ENCODE measurements at regions not wholly inside any gene's neighbourhood (a gene's known extent, or its start where the extent isn't known, plus 50 kb on each side); places are given as distances from the start of the nearest gene placed in this dataset.

DNA sequence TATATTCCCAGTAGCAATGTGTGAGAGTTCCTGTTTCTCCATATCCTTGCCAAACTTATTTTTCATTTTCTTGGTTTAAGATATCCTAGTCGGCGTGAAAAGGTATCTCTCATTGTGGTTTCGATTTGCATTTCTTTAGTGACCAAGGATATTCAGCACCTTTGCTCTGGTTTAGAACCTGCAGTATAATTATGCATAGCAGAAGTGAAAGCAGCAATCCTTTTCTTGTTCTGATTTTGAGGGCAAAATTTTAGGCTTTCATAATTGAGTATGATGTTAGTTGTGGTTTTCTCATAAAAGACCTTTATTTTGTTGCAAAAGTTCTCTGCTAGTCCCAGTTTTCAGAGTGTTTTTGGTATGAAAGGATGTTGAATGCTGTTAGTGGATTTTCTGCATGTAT, 491.0 kb downstream of the FGF9 start:
- TF ChIP-seq EZH2phosphoT487 (IDR thresholded peaks at IDR 0.05; ENCODE audit: borderline replicate concordance) (no peak), SIN3A (IDR thresholded peaks at IDR 0.05; ENCODE audit: low read depth) (no peak), EZH2 (IDR thresholded peaks at IDR 0.05) (no peak), FOSL1 (IDR thresholded peaks at IDR 0.05; ENCODE audit: low read depth) (no peak), POLR2AphosphoS5 (IDR thresholded peaks at IDR 0.05; ENCODE audit: low read depth, low read length) (no peak), POLR2A (IDR thresholded peaks at IDR 0.05; ENCODE audit: borderline replicate concordance, extremely low read depth, insufficient read depth, insufficient read length) (no peak), ELF1 (IDR thresholded peaks at IDR 0.05; ENCODE audit: borderline replicate concordance, low read depth) (no peak), ZNF274 (IDR thresholded peaks at IDR 0.05; ENCODE audit: low read depth, low read length) (no peak), RAD21 (IDR thresholded peaks at IDR 0.05; ENCODE audit: low read depth) (no peak)
- TF ChIP-seq, protein P1, sequence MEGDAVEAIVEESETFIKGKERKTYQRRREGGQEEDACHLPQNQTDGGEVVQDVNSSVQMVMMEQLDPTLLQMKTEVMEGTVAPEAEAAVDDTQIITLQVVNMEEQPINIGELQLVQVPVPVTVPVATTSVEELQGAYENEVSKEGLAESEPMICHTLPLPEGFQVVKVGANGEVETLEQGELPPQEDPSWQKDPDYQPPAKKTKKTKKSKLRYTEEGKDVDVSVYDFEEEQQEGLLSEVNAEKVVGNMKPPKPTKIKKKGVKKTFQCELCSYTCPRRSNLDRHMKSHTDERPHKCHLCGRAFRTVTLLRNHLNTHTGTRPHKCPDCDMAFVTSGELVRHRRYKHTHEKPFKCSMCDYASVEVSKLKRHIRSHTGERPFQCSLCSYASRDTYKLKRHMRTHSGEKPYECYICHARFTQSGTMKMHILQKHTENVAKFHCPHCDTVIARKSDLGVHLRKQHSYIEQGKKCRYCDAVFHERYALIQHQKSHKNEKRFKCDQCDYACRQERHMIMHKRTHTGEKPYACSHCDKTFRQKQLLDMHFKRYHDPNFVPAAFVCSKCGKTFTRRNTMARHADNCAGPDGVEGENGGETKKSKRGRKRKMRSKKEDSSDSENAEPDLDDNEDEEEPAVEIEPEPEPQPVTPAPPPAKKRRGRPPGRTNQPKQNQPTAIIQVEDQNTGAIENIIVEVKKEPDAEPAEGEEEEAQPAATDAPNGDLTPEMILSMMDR (IDR thresholded peaks at IDR 0.05 in 2 of 3, conservative IDR thresholded peaks at IDR 0.05 in 1 of 3; ENCODE audit: borderline replicate concordance in 1 of 3, insufficient read depth in 1 of 3, low read depth in 2 of 3, low read length in 2 of 3), result no peak
- TF ChIP-seq, protein P2, sequence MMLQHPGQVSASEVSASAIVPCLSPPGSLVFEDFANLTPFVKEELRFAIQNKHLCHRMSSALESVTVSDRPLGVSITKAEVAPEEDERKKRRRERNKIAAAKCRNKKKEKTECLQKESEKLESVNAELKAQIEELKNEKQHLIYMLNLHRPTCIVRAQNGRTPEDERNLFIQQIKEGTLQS (IDR thresholded peaks at IDR 0.05), result no peak
- TF ChIP-seq, protein P3, sequence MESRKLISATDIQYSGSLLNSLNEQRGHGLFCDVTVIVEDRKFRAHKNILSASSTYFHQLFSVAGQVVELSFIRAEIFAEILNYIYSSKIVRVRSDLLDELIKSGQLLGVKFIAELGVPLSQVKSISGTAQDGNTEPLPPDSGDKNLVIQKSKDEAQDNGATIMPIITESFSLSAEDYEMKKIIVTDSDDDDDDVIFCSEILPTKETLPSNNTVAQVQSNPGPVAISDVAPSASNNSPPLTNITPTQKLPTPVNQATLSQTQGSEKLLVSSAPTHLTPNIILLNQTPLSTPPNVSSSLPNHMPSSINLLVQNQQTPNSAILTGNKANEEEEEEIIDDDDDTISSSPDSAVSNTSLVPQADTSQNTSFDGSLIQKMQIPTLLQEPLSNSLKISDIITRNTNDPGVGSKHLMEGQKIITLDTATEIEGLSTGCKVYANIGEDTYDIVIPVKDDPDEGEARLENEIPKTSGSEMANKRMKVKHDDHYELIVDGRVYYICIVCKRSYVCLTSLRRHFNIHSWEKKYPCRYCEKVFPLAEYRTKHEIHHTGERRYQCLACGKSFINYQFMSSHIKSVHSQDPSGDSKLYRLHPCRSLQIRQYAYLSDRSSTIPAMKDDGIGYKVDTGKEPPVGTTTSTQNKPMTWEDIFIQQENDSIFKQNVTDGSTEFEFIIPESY (IDR thresholded peaks at IDR 0.05; ENCODE audit: extremely low read depth, insufficient replicate concordance, low read length), result no peak
- TF ChIP-seq, protein P4, sequence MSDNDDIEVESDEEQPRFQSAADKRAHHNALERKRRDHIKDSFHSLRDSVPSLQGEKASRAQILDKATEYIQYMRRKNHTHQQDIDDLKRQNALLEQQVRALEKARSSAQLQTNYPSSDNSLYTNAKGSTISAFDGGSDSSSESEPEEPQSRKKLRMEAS (IDR thresholded peaks at IDR 0.05), result no peak
- TF ChIP-seq, protein P5, sequence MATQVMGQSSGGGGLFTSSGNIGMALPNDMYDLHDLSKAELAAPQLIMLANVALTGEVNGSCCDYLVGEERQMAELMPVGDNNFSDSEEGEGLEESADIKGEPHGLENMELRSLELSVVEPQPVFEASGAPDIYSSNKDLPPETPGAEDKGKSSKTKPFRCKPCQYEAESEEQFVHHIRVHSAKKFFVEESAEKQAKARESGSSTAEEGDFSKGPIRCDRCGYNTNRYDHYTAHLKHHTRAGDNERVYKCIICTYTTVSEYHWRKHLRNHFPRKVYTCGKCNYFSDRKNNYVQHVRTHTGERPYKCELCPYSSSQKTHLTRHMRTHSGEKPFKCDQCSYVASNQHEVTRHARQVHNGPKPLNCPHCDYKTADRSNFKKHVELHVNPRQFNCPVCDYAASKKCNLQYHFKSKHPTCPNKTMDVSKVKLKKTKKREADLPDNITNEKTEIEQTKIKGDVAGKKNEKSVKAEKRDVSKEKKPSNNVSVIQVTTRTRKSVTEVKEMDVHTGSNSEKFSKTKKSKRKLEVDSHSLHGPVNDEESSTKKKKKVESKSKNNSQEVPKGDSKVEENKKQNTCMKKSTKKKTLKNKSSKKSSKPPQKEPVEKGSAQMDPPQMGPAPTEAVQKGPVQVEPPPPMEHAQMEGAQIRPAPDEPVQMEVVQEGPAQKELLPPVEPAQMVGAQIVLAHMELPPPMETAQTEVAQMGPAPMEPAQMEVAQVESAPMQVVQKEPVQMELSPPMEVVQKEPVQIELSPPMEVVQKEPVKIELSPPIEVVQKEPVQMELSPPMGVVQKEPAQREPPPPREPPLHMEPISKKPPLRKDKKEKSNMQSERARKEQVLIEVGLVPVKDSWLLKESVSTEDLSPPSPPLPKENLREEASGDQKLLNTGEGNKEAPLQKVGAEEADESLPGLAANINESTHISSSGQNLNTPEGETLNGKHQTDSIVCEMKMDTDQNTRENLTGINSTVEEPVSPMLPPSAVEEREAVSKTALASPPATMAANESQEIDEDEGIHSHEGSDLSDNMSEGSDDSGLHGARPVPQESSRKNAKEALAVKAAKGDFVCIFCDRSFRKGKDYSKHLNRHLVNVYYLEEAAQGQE (IDR thresholded peaks at IDR 0.05; ENCODE audit: low read depth), result no peak

All from HCT116 (cell line).